Adrenal gland (tissue), 5 donors: ENCODE measurements at regions not wholly inside any gene's neighbourhood (a gene's known extent, or its start where the extent isn't known, plus 50 kb on each side); places are given as distances from the start of the nearest gene placed in this dataset.

Experiments
- POLR2A ChIP-seq, 2 donors: fragments of 450-650 bp; IDR thresholded peaks; one replicate each; pipeline ENCODE4 v1.6.1; 2017; ENCODE audit warnings: antibody characterized with exemption in 2 of 2, mild to moderate bottlenecking in 2 of 2, moderate library complexity in 1 of 2
- TF ChIP-seq, protein P1 (sequence below), 6 experiments: fragments of 450-650 bp in 4 of 6; fragments of 200-600 bp in 2 of 6; sonication (generic) in 1 of 6; IDR thresholded peaks; 1 replicate in 5 of 6; 2 replicates in 1 of 6; pipeline versions ENCODE4 v1.5.1 to v1.8.0; 2016 to 2021; ENCODE audit warnings: antibody characterized with exemption in 6 of 6, mild to moderate bottlenecking in 2 of 6, moderate library complexity in 1 of 6
- donor health status: DM: no; HTN: no; CAD: no.

- TF ChIP-seq, protein P1, sequence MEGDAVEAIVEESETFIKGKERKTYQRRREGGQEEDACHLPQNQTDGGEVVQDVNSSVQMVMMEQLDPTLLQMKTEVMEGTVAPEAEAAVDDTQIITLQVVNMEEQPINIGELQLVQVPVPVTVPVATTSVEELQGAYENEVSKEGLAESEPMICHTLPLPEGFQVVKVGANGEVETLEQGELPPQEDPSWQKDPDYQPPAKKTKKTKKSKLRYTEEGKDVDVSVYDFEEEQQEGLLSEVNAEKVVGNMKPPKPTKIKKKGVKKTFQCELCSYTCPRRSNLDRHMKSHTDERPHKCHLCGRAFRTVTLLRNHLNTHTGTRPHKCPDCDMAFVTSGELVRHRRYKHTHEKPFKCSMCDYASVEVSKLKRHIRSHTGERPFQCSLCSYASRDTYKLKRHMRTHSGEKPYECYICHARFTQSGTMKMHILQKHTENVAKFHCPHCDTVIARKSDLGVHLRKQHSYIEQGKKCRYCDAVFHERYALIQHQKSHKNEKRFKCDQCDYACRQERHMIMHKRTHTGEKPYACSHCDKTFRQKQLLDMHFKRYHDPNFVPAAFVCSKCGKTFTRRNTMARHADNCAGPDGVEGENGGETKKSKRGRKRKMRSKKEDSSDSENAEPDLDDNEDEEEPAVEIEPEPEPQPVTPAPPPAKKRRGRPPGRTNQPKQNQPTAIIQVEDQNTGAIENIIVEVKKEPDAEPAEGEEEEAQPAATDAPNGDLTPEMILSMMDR (IDR thresholded peaks at IDR 0.05), result no peak
- TF ChIP-seq POLR2A (IDR thresholded peaks at IDR 0.05), result no peak
Observed at GRCh38 chr1:193473932-193474331, 287.5 kb upstream of the B3GALT2 start.
